ENCODE measurements at regions not wholly inside any gene's neighbourhood (a gene's known extent, or its start where the extent isn't known, plus 50 kb on each side); places are given as distances from the start of the nearest gene placed in this dataset.

DNA sequence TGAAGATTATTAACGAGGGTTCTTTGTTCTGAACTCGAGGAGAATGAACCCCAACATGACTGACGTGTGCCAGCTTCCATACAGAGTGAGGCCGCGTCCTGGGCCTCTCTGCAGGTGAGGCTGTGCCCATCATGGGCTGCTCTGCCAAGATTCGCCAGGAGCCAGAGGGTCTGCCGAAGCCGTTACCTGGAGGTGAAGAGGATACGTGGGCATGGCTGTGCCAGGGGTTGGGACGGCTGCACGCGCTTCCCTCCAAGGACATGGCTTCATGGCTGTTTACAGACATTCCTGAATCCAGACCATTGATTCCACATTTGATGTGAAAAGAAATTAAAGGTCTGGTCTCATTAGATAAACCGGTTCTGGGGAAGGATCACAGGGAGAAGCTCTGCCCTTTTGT is 211.4 kb upstream of the SALL3 start:
- DNase-seq (ENCODE audit: low read depth in 2 of 2) = no peak

DNA sequence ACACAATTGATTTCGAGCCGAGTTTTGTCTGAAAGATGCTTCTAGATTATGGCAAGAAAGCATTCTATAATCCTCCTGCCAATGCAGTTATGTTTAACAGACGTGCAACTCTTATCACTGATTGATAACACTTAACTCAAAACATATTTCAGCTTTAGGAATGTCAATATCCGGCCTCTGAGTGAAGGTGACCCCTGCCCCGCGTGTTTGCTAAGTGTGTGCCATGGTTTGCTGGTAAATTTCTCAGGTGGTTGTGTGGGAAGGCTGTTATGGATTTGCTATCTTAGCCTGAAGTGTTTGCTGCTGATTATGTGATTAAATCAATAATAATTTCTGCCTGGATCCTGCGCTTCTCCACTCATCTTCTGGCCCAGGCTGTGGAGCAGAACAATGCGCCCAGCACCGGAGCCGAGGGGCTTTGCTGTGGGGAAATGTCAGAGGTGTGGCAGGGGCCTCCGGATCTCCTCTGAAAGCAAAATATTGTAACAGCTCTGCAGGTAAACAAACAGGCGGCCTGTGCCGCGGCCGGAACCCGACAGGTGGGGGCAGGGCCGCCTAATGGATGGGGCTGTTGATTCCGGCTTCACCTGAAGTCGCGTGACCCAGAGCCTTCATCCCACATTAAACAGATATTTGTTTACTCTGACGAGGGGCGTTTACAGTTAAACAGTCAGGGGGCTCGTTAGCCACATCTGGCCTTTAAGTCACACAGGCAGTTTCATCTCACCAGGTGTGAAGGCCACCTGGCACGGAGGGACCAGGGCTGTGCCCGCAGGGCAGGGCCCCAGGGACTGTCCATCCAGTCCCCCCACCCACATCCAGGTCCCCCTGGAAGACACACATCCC is 210.7 kb upstream of the SALL3 start:
- DNase-seq (ENCODE audit: low read depth in 2 of 2) = no peak

DNA sequence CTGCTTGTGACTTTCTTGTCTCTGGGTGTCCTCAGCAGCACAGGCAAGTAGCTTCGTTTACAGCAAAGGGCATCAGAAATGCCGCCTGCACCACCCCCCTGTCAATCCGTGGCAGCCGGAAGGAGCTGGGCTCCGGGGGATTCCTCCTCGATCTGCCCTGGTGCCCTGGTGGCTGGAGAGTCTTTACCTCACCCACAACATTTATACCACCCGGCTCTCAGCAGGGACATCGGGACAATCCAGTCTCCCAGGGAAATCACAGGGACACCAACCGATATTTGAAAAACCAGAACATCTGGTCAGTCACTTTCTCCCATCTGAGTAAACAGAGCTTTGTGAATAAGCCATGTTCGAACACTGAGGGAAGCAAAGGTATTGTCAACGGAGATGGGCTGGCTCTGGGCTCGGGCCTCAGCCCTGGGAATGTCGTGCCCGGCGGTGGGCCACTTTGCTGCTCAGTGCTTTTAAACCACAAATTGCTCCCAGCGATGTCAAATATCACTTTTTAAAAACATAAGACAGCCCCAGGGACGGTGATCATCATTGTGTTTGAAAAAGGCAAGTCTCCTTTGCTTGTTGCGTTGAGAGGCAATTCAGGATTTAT is 210.0 kb upstream of the SALL3 start:
- DNase-seq (ENCODE audit: low read depth in 2 of 2) = no peak

DNA sequence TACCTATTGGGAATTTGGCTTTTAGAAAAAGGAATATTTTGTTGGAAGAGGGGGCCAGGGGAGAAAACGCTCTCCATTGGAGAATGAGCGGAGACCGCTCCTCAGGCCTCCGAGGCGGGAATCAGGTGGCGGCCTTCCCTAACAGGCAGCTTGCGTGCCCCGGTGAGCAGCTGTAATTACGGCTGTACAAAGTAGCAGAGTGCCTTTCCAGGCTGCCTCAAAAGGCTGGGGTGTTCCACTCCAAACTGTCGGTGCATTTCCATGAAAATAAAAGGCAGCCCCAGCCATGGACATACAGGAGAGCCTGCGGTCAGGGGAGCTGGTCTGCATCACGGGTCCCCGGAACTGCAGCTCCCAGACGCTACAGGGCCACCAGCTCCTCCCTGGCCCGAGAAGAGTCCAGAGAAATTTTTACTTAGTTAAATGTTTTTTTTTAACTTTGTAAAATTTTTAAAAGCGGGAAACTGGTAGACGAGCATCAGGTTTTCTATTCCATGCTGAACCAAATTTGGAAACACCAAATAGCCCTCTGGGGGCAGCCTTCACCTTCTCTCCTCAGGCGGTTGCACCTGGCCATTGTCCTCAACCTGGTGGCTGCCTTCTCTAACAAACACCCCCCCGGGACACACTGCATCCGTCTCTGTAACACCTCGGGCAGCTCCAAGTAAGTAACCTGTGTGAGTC is 209.3 kb upstream of the SALL3 start:
- DNase-seq (ENCODE audit: low read depth in 2 of 2) = no peak

DNA sequence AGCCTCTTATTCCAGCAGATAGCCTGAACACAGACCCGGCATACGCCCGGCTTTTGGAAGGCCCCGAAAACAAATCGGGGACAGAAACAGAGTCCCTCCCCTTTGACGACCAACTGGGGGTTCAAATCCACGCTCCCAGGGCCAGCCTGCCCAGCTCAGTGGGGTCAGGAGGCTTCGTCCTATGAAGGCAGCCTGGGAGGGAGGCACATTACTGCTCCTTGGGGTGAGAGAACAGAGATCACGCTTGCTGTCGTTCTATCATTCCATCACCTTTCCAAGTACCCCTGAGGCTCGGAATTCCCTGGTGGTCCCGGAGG is 208.8 kb upstream of the SALL3 start:
- DNase-seq (ENCODE audit: low read depth in 2 of 2) = no peak

DNA sequence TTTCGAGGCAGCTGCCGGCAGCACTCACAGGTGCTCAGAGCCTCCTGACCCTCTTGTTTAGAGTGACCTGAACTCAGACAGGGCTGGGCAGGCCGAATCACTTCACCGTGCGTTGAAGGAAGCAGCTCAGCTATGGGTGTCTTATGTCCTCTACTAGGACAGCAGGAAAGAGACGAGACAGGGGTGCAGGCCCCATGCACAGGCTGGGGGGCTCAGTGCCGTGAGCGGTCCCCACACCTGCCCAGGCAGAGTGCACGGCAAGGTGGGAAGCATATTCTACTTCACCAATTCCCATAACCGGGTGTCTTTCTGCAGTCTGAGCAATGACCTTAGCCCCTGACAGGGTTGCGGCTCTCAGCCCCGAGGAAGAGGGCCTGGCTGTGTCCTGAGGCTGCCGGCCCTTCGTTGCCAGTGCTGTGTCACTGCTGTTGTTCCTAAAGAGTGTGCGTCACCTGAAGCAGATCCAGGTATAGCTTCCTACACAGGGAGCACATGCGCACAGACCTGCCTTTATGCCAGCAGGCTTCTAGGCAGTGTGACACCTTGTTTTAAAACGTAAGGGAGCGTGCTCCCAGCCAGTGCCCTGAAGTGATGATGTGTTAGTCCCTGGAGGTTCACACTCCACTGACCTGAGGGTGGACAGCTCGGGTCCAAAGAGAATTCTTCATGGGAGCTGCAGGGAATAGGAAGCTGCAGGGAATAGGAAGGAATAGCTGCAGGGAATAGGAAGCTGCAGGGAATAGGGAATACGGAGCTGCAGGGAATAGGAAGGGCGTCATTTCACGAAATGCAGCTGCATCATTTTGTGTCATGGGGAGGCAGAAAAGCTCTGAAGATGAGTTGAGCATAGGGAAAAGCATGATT is 207.9 kb upstream of the SALL3 start:
- no peak for DNase-seq (ENCODE audit: low read depth in 2 of 2)

DNA sequence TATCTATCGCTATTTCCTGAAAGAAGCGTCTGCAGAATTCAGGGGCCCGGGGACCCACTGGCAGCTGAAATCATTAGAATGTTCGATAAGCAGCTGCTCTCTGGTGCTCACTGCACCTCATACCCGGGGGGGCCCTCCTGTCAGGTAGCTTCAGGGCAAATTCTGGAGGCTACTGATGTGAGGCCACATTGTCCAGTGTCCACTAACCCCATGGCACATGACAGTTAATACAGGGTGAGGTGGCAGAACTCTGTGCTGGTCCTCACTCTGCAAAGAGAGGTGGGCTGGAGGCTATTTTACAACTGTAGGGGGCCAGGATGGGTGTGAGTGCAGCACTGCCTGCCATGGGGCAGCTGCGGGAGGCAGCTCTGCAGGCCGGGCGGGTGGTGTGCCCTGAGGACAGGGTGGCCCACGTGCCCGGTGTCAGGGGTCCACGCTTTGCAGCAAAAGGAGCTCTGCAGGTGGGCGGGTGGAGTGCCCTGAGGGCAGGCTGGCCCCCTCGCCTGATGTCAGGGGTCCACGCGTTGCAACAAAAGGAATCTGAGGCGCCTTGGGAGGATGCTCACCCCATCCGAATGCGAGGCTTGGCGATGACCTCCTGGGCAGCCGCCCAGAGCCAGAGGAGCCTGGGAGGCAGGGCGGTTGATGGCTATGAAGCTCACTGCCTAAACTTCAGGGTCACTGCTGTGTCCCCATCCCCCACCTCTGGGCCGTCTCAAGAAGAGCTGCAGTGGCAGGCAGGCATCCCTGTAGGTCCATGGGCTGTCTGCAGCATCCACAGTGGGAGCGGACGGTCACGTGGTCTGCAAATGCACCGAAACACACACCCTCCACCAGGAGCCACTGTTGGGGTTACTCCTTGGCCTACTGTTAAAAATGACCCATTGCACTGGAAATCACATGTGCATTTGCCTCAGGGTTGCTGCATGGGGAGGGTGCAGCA is 207.0 kb upstream of the SALL3 start:
- no peak for DNase-seq (ENCODE audit: low read depth in 2 of 2)

DNA sequence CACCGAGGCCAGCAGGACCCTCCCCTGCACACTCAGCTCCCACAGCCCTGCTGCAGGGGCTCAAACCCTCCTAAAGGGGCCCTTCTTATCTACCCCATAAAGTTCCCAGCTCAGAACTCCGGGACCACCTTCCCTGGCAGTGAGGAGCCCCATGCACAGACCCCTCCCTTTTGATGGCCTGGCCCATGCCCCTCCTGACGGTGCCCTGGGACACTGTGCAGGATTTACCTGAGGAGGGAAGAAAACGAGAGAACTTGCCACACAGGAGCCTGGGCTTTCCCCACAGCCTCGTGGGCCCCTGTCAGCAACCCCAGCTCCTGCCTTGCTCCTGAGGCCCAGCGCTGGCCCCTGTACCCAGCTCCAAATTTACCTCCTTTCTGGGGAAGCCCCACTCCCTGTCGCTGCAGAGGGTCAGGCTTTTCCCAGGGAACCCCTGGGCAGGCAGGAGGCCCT is 206.3 kb upstream of the SALL3 start:
- DNase-seq (ENCODE audit: low read depth in 2 of 2) = no peak

DNA sequence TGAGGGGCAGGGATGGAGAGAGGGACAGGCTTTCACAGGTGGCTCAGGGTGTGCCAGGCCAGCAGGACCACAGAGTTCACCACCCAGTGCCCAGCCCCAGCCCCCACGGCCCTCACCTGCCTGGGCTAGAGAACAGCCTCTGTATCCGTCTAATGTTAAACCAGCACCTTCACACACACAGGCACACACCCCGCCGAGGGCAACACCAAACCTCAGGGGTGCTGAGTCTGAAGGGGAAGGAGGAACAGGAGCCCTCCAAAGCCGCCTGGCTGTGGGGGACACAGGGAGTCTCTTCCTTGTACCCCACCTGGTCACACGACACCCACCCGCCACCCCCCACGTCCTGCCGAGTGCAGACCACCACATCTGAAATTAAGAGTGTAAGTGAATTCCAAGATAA is 205.8 kb upstream of the SALL3 start:
- no peak for DNase-seq (ENCODE audit: low read depth in 2 of 2)

DNA sequence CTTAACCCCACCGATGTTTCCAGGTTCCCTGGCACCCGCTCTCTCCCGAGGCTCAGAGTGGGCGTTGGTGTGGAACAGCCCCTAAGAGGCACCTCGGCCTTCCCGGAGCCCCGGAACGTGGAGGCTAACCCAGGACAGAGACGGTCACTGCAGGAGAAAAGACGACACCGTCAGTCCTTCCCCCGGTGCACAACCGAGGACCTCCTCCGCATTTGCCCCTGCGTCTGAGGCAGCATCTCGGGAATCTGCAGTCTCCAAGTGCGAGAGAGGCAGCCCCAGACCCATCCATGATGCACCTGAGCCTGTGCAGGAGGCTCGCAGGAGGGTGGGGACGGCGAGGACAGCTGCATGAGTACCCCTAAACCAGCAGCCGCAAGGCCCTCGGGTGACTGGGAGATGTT is 204.9 kb upstream of the SALL3 start:
- no peak for DNase-seq (ENCODE audit: low read depth in 2 of 2)

DNA sequence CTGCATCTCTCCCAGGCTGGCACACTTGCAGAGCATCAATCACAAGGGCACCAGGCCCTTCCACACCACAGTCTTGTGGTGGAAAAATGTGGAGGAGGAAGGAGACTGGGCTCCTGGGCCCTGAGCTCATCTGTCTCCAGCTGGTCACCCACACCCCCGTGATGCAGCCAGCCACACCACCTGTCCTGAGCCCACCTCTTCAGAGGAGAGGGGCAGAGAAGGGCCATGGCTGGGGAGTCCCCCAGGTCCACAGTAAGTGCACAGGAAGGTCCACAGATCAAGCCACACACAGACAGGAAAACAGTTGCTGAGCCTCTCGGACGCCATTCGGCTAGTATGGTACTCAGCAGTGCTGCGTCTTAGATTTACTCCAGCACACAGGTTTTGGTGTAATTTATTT is 203.5 kb upstream of the SALL3 start:
- no peak for DNase-seq (ENCODE audit: low read depth in 2 of 2)

DNA sequence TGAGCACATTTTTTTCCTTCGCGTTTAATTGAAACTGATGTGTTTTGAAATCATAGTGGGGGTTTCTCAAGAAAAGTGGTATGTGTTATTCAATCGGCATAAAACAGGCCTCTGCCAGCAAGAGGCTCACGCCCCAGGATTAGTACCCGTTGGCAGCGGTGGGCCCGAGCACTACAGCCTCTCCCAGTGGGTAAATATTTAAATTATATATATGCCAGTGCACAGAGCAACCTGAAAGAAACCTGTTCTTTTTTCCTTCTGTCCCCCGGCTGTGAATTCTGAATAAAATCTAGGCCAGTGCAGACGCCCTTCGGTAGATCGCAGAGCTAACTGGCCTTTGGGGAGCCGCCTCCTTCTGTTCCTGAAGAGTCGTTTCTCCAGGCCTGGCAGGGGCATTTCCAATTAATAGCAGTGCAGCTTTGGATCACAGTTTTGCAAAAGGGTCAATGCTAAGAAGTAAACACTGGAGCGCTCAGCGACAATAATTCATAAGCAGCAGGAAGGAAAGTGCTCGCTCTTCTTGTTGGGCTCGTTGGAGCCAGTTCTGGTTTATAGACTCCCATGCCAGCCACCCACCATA is 202.8 kb upstream of the SALL3 start:
- no peak for DNase-seq (ENCODE audit: low read depth in 2 of 2)

DNA sequence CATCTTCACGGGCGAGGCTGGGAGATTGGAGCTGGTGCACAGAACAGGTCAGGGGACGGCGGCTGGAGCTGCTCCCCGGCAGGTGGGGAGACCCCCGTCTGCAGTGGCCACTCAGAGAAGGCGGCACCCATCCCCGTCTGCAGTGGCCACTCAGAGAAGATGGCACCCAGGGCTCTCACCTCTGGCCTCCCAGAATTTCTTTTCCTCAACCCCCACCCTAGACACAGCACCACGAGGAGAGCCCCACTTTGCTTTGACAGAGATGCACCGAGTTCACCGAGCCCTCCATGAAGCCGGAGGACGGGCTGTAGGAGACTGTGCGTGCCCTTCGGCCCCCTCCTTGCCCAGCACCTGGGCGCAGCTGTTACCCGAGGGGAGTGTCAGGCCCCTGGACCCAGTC is 201.6 kb upstream of the SALL3 start:
- no peak for DNase-seq (ENCODE audit: low read depth in 2 of 2)

DNA sequence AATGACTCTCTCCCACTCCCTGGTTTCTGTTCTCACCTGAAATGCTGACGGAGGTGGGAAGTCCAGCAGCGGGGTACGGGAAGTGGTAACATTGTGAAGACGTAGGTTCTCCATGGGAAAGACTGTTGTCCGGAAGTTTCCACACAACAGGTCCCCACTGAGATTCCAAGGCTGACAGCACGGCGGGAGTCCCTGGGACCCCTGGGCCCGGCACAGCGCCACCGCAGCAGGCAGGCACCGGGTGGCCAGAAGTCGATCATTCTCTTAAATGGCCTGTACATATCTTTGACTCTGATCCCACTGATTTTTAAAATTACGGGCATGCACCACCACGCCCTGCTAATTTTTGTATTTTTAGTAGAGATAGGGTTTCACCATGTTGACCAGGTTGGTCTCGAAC is 201.0 kb upstream of the SALL3 start:
- no peak for DNase-seq (ENCODE audit: low read depth in 2 of 2)

DNA sequence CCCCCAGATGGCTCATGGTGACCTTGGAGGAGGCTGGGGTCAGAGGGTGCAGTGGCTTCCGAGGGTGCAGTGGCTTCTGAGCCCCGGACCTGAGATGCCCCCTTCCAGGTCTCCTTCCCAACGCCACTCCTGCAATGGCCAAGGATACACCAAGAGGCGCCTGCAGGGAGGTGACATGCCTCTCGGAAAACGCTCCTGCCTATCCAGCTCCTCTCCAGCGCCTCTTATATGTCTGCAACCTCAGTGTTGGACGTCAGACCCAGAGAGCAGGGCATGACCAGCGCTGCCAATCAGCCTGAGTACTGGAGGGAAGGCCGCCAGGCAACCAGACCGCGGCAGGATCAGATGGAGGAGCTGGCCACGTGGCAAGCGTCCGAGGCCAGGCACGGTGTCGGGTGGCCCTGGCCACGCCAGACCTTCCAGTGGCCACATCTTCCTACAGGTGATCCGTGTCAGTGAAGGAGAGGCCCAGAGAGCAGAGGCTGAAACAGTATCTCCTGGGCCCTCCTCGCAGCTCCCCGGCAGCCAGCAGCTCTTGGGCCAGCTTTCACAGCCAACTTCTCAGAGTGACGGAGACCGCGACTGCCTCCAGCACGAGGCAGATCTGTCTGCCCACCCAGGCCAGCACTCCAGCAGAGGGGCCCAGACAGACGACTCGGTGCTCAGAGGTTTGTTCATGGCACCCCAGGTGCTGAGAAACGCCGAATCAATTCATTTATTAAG is 199.5 kb upstream of the SALL3 start:
- DNase-seq (ENCODE audit: low read depth in 2 of 2) = no peak

DNA sequence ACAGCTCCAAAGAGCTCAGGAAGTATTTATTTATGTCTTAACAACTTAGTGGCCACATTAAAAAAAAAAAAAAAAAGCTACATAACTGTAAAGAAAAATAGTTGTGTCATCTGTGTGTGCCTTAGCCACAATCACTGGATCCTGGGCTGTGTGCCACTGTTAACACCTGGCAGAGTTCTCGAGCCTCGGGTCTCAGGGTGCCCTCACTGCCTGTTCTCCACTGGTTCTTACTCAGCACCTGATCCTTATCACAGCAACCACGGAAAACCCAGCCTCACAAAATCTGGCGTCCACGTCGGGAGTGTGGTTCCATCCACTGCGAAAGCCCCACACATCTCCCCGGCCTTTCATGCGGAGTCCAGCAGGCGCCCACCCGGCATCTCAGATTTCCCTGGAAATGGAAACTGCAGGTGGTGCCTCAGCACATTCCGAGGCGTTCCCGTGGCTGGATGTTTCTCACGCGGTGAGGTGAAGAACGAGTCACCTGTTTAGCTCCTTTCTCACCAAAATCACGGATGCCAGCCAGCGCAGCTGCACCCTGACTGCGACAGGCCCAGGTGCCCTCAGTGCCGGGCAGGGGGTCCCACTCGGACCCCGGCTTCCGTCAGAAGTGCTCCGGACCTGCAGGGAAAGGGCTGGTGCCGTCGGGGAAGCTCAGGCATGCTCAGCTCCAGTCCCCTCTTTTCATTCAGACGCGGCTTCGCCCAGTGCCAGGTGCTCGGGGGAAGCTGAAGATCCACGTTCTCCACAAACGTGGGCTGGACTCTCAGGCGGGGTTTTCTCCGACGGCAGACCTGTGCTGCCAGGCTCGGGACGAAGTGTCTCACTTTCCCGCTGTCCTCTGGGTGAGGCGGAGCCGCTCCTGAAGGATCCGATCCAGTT is 198.7 kb upstream of the SALL3 start:
- no peak for DNase-seq (ENCODE audit: low read depth in 2 of 2)

DNA sequence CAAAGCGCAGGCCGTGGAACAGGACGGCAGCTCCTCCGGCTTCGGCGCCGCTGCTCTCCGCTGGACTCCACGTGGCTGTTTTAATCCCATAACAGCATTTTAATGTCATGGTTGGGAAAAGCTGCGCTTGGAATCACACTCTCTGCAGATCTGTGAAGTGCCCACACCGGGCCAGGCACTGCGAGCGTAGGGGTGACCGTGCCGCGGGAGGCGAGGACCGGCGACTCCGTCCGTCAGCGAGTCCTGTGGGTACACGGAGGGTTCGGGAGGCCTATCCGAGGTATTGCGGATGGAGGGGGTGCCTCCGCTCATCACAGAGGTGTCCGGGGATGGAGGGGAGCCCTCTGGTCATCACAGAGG is 198.0 kb upstream of the SALL3 start:
- DNase-seq (ENCODE audit: low read depth in 2 of 2) = no peak

DNA sequence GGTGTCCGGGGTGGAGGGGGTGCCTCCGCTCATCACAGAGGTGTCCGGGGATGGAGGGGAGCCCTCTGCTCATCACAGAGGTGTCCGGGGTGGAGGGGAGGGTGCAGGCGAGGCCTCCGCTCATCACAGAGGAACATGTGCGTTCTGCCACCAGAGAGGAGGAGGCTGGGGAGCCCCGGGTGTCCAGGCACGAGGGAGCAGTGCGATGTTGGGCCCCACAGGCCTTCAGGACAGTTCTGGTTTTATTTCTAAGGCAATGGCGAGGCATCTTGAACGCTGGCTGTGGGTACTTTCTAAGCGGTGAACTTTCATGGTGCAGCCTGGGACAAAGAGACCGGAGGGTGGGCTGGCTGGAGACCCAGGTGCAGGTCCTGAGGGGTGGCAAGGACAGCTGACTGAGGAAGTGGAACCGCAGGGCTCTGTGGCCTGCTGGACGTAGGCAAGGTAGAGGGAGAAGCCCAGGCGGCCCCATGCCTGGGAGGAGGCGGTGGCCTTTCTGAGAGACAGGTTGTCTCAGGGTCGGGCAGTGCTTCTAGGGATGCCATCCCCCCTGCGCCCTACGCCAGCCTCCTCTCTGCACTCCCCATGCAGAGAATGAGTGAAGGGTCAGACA is 196.6 kb upstream of the SALL3 start:
- DNase-seq (ENCODE audit: low read depth in 2 of 2) = no peak

DNA sequence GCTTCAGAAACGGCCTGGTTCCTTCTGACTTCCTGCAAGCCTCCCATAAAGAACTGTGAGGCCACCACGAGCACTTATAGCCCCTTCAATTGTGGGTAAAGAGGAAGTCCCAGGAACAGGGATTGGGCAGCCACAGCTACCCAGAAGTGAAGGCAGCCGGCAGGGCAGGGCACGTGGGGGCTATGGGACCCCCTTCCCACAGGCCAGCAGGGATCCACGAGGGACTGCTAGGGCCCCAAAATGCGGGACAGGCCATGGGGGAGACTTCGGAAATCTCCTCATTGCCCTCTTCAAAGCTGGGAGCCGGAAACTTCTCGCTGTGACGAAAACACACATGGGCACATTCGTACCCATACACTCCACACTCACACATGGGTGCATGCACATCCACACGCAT is 196.1 kb upstream of the SALL3 start:
- DNase-seq (ENCODE audit: low read depth in 2 of 2) = no peak

All from activated CD4-positive, alpha-beta T cell treated with anti-CD3 and anti-CD28 coated beads for 24 hours (primary cell).